ENCODE measurements at regions not wholly inside any gene's neighbourhood (a gene's known extent, or its start where the extent isn't known, plus 50 kb on each side); places are given as distances from the start of the nearest gene placed in this dataset.

GRCh38 chr5:4479426-4479825 is 660.7 kb upstream of the ADAMTS16 start:
- Histone ChIP-seq H3K9ac (no peak overlapping the region), H3K4me1 (no peaks in the 10 kb centered on the region), H3K27ac (no peak overlapping the region), H3K36me3 (ENCODE audit: control insufficient read depth, insufficient read depth, low read length) (no peaks in the 10 kb centered on the region), H3K27me3 (ENCODE audit: control insufficient read depth, insufficient read depth, low read length) (no peaks in the 10 kb centered on the region), H3K79me2 (no peaks in the 10 kb centered on the region), H3K9me3 (ENCODE audit: control insufficient read depth, low read length) (no peaks in the 10 kb centered on the region), H3K4me3 (ENCODE audit: low read depth, low read length) (no peak overlapping the region), H3K4me2 (ENCODE audit: low read length) (no peak overlapping the region), H2AFZ (no peak overlapping the region)
- TF ChIP-seq CTCF (IDR thresholded peaks at IDR 0.05): no peak

GRCh38 chr5:4480528-4481349 is 659.4 kb upstream of the ADAMTS16 start:
- Histone ChIP-seq H3K4me3 (ENCODE audit: low read depth, low read length) (no peak overlapping the region), H3K4me1 (no peaks in the 10 kb centered on the region), H3K36me3 (ENCODE audit: control insufficient read depth, insufficient read depth, low read length) (no peaks in the 10 kb centered on the region), H3K9me3 (ENCODE audit: control insufficient read depth, low read length) (no peaks in the 10 kb centered on the region), H2AFZ (no peak overlapping the region), H3K4me2 (ENCODE audit: low read length) (no peak overlapping the region), H3K9ac (no peak overlapping the region), H3K27me3 (ENCODE audit: control insufficient read depth, insufficient read depth, low read length) (no peaks in the 10 kb centered on the region), H3K79me2 (no peaks in the 10 kb centered on the region), H3K27ac (no peak overlapping the region)
- TF ChIP-seq CTCF (IDR thresholded peaks at IDR 0.05): no peak

GRCh38 chr5:4487581-4487980 is 652.5 kb upstream of the ADAMTS16 start:
- Histone ChIP-seq H3K27me3 (ENCODE audit: control insufficient read depth, insufficient read depth, low read length) (no peaks in the 10 kb centered on the region), H3K4me2 (ENCODE audit: low read length) (no peak overlapping the region), H3K79me2 (no peaks in the 10 kb centered on the region), H3K9me3 (ENCODE audit: control insufficient read depth, low read length) (no peaks in the 10 kb centered on the region), H3K27ac (no peak overlapping the region), H3K9ac (no peak overlapping the region), H3K36me3 (ENCODE audit: control insufficient read depth, insufficient read depth, low read length) (no peaks in the 10 kb centered on the region), H3K4me1 (no peaks in the 10 kb centered on the region), H3K4me3 (ENCODE audit: low read depth, low read length) (no peak overlapping the region), H2AFZ (no peak overlapping the region)
- TF ChIP-seq CTCF (IDR thresholded peaks at IDR 0.05): no peak

- Histone ChIP-seq H3K36me3 (ENCODE audit: control insufficient read depth, insufficient read depth, low read length) (no peaks in the 10 kb centered on the region), H3K27me3 (ENCODE audit: control insufficient read depth, insufficient read depth, low read length) (no peaks in the 10 kb centered on the region), H2AFZ (no peak overlapping the region), H3K4me1 (no peaks in the 10 kb centered on the region), H3K4me3 (ENCODE audit: low read depth, low read length) (no peak overlapping the region), H3K27ac (no peak overlapping the region), H3K9ac (no peak overlapping the region), H3K9me3 (ENCODE audit: control insufficient read depth, low read length) (no peaks in the 10 kb centered on the region), H3K79me2 (no peaks in the 10 kb centered on the region), H3K4me2 (ENCODE audit: low read length) (peak overlapping the region; percentile 54)
- no peak for TF ChIP-seq CTCF (IDR thresholded peaks at IDR 0.05)
Measured at GRCh38 chr5:4511996-4512656, 628.0 kb upstream of the ADAMTS16 start.
